Inflammatory macrophage (primary cell): ENCODE measurements at regions not wholly inside any gene's neighbourhood (a gene's known extent, or its start where the extent isn't known, plus 50 kb on each side); places are given as distances from the start of the nearest gene placed in this dataset.
A peak's percentile ranks its signal among the peaks of the same experiment; 100 is the strongest.
"Not testable (repeated sequence)": the region's sequence is repeated elsewhere in the genome, so short reads cannot be mapped to it uniquely, and the experiment has no call there.

Experiments
- DNase-seq, 2 donors: peaks; one replicate each; pipeline ENCODE4 v3.0.0-alpha.2; 2020 to 2022

DNA sequence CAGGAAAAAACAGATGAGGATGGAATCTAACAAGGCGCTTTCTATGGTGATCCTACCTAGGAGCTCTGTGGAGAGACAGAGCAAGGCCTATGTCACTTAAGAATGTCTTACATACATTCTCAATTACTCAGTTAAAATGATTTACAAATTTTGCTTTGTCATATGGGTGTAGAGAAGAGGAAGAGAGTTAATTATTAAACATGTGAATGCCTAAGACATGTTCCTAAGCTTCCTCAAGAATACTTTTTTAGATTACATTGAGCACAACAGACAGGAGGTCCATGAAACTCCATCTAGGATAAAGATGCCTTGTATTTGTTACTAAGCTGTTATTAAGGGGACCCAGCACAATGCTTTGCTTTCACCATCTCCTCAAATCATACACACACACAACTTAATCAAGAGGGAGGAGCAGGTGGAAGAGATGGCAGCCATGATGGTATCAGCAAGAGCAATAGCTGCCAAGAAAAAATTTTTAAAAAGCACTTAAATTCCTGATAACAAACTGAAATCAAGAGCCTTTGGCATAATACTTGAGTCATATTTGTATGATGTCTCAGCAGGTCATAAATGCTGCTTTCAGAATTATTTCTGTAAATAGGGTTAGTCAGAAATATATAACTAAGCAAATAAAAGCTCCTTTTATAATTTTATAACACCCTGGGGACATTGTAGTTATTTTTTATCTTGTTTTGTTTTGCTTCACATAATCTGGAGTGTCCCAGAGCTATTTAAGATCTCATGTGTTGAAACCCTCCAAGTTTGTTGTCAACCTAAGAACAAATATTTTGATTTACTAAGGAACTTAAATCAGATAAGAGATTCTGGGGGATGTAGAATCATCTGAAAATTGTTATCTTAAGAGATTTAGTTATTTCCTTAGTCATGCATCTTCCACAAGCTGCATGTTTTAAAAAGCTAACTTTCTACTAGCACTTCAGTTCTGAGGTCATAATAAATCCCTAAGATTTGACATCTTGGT lies 70.0 kb upstream of the CD2AP start:
- DNase-seq: peak in 1 of 2 donors; percentile 10

GRCh38 chr6:47413752-47414422 lies 63.7 kb upstream of the CD2AP start:
- DNase-seq: peak; percentile 72 to 73

DNA sequence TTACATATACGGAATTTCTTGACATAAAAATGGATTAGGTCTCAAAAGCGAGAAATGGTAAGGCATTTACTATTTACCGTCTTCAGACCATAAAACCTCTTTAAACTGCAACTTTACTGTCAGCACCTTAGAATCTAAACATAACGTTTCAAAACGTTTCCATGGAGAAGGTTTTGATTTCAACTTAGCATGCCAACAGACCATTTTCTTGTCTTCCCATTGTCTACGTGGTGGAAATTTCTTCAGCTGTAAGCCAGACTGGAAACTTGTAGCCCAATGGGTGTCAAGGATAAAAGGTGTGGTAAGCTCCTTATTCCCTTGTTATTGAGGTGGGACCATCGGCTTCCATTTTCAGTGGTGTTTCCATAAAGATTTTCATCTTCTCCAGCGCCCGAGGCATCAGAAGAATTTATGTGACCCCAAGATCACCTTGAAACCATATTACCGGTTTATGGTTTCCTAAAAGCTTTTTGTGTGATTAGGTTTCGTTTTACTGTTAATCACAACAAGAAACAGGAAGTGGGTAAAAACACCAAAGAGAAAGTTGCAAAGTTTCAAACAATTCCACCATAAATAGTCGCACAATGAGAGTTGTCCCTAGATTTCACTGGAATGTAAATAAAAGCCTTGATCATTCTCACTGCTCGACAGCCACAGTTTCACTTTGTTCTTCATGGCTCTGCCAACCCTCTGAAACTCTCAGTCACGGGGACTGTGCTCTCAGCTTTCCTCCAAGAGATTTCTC lies 63.0 kb upstream of the CD2AP start:
- DNase-seq: peak; percentile 31 to 48

- DNase-seq: no peak
These were observed 60.9 kb upstream of the CD2AP start for GRCh38 chr6:47416396-47417345.

DNA sequence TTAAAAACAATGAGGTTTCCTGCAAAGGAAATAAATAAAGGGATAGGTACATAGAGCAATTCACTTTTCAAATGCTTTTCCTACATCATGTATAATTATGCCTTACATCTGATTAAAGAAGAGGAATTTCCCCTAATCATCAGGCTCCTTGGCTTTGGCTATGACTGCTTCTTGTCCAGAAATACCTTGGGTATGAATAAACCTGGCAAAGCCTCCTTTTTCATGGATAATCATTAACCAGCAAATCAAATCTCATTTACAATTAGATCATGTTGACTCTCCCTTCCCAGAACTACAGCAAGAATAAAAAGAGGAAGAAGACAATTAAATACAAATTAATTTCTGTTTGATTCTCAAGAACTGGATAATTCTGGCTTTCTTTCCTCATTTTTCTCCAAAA lies 58.0 kb upstream of the CD2AP start:
- no peak for DNase-seq

DNA sequence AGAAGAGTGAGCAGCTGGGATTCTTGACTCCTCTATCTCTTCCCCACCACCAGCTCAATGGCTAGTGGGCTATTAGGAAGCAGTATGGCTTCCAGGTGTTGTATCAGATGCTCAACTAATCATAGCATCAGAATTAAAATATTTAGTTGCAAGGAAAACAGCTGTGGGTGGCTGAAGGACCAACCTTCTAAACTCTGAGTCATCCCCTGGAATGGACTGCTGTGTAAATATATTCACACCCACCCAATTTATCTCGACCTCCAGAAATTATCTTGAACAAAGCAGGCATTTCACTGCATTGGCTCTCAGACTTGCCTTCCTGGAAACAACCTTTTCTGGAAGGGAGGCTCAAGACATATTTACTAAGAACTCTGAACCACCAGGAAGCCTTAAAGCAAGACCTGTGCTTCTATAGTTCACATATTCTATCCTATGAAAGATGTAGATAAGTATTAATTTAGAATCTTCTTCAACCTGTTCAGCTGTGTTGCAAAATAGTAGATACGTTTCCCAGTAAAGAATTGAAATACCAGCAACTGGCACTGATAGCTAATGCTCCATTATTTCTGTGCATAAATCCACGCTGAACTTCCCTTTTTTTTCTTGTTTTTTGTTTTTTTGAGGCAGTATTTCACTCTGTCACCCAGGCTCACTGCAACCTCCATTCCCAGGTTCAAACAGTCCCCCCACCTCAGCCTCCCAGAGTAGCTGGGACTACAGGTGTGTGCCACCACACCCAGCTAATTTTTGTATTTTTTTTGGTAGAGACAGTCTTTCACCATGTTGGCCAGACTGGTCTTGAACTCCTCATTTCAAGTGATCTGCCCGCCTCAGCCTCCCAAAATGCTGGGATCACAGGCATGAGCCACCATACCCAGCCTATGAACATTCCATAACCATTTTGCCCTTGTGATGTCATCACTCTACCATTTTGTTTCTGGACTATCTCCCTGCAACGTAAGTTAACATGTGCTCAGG lies 56.9 kb upstream of the CD2AP start:
- DNase-seq: no peak

- no peak for DNase-seq
These were observed 54.5 kb upstream of the CD2AP start for GRCh38 chr6:47423079-47423478.

DNA sequence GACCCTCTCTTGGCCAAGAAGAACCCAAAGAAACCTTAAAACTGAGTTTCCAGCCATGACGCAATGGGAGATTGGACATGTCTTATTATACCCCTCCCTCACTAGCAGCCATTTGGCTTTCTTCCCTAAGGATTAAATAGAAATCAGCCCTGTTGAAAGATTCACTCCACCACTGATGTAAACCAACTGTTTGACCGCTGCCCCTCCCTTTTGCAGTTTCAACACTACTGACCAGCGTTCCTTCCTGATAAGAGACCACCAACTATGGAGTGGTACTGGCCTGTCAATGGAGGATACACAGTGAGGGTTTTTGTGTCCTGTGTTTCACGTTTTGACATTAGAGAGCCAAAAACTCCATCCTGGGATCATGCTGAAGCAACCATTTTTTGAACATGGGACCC lies 53.2 kb upstream of the CD2AP start:
- no peak for DNase-seq

GRCh38 chr6:47425724-47426123 lies 51.9 kb upstream of the CD2AP start:
- DNase-seq: not testable (repeated sequence)

GRCh38 chr6:47426524-47427302 lies 50.9 kb upstream of the CD2AP start:
- DNase-seq: no peak

DNA sequence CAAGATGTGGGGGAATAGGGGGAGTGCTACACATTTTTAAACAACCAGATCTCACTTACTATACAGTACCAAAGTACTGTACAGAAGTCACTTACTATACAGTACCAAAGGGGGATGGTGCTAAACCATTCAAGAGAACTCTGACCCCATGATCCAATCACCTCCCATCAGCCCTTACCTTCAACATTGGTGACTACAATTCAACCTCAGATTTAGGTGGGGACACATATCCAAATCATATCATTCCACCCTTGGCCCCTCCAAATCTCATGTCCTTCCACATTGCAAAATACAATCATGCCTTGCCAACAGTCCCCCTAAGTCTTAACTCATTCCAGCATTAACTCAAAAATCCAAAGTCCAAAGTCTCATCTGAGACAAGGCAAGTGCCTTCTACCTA lies 49.9 kb upstream of the CD2AP start:
- DNase-seq: no peak
